HG03457 (cell line): ENCODE measurements at regions not wholly inside any gene's neighbourhood (a gene's known extent, or its start where the extent isn't known, plus 50 kb on each side); places are given as distances from the start of the nearest gene placed in this dataset.

ENCODE experiments used
- ATAC-seq: cut with Tn5 transposase; IDR thresholded peaks from one replicate; pipeline ENCODE4 v1.9.1; 2021; ENCODE audit warnings: moderate number of reproducible peaks; ENCODE audit not compliant: unreplicated experiment

DNA sequence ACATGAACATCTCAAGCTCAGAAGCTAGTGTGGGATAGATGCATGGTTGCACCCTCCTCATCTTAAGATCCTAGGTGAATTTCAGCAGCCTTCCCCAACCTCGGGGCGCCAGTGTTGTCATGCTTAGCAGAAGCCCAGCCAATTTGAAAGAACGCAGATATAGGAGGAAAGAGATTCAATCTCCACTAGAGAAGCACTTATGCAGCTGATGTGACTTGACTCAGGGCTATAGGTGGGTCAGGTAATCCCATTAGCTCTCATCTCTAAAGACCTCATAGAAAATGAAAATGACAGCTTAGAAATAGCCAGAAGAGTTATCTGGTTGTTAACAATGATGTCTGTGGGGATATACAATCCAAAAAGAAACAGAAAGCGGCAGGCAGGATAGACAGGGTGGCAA, 310.5 kb downstream of the GPAM start:
- no peak for ATAC-seq

DNA sequence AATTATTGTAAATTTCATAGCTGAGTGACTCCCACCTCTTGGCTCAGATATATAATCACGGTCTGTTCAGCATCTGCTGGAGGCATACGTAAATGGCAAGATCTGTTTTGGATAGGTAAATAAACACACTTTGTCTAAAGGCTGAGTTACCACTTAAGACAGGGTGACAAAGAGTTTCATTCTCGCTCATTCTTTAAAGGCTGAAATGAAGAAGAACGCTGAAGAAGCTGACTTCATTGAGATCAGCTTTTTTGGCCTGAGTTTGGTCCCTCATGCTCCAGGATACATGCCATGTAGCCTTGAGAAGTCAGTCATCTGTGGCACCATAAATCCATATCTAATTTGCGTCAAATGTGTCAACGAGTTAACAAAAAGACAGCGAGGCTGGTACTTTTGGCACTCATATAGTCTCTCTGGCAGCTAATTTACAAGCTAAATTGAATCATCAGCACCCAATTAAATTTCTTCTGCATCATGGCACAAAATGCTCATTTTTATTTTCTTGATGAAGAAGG, 309.9 kb downstream of the GPAM start:
- ATAC-seq: no peak

DNA sequence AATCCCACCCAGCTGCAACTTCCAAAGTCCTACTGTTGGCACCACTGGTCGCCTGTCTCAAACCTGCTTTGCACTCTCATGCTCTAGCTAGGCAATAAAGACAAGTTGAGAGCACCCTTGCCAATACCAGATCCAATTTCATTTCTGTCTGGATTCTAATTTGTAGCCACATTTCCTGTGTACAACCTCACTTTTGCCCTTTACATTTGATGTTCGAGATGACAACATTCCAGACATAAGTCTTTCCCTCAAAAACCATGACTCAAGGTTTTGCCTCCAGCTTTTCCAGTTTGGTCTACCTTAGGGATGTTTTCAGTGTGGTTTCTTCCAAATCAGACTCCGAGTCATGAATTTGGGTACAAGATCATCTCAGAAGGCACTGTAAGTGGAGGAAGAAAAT, 309.0 kb downstream of the GPAM start:
- ATAC-seq: no peak

DNA sequence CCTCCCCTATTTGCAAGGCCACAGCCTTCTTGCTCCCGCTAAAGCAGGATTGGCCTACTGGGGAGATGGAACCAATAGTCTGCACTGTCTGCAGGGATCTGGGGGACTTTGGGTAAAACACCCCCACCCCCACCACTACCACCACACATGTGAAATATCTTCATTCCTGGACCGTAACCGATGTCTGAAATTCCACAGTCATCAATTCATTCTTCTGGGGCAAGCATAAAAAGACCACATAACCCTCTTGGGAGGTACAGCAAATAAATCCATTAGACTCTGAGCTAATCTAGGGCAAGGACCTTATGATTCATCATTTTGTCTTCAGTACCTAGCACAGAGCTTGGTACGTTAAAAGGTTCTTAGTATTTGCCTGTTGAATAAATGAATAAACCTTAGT, 307.8 kb downstream of the GPAM start:
- ATAC-seq: no peak

DNA sequence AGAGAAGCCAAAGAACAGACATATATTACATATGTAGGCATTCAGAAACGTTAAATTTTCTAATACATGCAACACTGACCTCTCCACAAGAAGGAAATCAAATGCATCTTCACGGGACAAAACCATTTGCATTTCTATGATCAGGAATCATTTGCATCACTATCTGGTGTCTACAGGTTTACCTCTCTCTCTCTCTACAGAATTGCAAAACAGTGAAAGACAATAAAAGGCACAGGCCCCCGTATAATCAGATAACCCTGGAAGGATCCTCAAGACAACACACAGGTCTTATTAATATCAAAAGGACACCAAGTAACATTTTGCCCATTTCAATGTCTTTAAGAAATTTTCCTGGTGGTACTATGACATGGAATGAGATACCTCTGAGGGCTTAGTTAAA, 306.3 kb downstream of the GPAM start:
- ATAC-seq: no peak

DNA sequence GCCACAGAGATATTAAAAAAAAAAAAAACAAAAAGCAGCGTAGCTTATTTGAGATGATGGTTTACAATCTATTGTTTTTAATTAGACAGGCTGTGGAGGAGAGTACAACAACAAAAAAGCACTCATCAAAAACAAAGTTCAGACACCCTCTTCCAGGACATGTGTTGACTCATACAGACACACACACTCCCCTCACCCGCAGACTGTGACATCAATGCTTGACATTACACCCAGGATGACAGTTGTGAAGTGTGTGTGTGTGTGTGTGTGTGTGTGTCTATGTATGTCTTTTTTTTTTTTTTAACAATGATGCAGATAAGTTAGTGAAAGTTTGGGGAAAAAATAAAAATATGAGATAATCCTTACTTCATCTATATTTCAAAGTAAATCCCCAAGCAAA, 303.6 kb downstream of the GPAM start:
- no peak for ATAC-seq

DNA sequence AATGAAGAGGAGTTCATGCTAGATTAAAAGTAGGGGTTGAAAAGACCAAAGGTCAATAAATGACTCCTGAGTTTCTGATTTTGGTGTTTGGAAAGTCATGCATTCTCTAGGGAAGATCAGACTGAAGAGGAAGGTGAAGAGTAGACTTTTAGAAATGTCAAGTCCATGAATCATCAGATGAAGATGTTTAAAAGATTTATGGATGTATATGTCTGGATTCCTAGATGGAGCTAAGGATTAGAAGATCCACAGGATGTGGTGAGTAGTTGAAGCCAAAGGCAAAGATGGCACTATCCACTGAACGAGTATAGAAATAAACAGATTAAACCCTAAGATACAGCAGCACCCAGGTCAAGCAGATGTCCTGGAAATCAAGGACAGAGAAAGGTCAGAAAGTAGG, 298.5 kb downstream of the GPAM start:
- no peak for ATAC-seq

DNA sequence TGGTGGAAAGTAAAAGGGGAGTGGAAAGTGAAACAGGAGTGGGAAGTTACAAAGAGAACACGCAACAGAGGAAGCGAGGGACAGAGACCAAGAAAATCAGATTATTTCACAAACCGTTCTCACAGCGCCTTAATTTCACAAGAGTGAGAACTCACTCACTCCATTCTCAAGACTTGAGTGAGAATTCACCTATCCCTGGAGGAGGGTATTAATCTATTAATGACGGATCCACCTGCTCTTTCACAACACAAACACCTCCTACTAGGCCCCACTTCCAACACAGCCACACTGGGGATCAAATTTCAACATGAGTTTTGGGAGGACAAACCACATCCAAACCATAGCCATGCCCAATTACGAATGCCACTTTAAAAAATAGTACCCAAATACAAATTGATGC, 297.6 kb downstream of the GPAM start:
- ATAC-seq: no peak

DNA sequence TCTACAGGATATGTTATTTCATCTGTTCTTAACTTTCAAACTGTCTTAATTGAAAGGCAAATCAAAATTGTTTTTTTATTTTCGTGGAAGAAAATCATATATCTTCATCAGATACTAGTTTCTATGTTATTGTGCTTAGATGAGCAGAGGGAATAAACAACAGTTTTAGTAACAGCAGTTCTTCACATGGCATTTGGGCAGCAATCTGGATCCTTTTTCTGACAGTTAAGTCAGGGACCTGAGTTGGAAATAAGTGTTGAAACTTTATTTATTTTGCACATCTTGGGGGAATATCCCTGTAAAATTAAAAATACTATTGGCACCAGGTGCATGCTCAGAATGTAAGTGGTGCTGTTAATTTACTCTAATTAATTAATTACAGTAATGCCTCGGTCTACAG, 296.3 kb downstream of the GPAM start:
- ATAC-seq: no peak

DNA sequence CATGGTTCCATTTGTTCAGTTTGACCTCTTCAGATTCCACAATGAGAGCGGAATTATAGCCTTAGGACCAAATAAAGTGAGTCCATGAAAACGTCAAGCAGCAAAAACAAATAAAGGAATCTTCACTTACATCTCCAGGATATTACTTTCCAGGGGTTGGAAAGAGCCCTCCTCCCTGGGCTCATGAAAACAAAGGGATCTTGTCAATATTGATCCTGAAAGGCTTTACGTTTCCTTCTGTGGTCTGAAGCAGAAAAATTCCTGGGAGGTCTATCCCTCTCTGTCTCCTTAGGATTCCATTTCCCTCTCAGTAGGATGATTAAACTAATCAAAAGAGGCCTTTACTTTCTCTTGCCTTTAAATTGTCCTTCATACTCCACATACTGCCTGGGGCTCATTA, 293.5 kb downstream of the GPAM start:
- ATAC-seq: no peak

DNA sequence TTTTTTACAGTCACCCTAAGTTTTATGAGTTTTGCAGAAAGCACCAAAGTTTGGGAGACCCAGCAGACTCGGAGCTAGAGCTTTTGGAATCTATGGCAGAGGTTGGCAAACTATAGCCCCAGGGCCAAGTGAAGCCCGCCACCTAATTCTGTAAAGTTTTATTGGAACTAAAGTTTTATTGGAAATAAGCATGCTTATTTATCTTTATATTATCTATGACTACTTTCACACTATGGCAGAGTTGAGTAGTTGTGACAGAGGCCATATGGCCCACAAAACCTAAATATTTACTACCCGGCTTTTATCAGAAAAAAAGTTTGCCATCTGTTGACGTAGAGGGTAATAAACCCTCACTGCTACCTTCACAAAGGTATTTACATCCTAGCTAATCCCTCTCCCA, 267.6 kb downstream of the GPAM start:
- ATAC-seq: no peak

DNA sequence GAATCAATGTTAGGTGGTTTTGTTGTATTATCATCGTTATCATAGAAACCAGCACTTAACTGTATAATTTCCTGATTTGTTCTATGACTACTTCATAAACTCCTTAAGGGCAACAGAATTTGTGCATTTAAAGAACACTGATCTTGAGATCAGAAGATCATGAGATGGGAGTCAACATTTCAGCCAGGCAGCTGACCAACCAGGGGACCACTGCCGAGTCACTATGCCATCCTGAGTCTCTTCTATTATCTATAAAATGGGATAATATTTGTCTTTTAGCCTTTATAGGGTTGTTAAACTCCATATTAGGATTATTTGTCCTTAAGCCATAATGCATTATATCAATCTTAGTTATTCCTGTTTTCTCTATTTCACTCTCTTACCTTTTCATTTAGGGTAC, 261.7 kb downstream of the GPAM start:
- ATAC-seq: no peak

DNA sequence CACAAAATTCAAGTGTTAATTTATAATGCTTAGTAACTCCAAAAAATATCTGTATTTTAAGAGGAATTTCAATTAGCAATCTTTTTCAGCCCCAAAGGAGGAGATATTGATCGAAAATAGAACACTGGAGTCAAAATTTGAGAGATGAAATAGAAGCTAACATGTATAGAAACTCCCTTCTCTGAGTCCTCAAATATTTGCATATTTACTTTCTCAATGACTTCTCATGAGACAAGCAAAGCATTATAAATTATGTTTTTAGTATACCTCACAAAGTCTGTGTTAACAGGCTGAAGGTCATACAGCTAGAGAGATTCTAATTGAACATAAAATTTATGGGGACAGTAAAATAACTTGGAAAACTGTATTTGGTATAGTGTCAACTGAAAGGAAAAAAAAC, 260.5 kb downstream of the GPAM start:
- no peak for ATAC-seq

DNA sequence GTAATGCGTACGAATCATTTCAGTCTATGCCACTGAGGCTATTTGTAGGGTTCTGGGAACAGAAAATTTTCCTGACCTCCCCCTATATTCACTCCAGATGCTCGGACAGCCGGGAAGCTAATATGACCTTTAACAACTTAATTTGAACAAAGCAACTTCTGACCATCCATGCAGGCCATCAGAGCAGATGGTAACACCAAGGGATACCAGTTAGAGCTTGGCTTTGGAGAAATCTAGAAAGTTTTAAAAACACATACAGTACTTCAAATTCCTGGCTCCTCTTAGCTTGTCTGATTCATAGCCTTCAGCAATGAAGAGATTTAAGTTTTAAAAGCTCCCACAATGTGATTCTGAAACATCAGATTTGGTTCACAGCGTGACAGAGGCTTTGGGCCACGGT, 257.3 kb downstream of the GPAM start:
- ATAC-seq: no peak

DNA sequence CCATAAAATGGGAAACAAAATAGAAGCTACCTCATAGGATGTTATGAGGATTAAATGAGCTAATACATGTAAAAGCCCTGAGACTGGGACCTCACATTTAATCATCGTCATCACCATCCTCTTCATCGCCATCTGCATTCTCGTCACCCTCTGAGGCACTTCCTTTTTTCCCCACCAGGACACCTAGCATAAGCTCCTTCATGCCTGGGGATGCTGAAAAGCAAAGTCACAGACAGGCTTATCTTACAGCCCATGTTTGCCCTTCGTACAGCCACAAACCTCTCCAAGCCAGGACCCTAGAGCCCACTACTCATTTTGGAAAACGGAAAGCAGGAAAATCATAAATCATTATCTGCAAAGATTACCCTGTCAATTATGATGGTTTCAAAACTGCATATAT, 249.6 kb downstream of the GPAM start:
- no peak for ATAC-seq

DNA sequence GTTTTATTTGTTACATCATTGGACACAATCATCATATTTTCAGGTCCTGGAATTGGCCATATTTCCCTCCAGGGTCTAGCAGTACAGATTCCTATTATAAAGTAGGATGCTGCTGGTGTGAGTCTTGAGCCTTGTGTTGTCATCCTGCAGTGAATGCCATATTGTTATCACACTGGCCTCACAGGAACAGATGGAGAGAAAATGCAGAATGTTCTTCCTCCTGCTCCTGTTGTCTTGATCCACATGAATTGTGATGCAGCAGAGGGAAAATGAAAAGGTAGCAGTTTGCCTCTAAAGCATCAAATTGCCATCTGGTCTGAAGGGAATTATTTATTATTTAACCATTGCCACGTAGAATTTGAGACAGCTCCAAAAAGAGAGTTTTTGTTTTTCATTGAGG, 248.6 kb downstream of the GPAM start:
- no peak for ATAC-seq

DNA sequence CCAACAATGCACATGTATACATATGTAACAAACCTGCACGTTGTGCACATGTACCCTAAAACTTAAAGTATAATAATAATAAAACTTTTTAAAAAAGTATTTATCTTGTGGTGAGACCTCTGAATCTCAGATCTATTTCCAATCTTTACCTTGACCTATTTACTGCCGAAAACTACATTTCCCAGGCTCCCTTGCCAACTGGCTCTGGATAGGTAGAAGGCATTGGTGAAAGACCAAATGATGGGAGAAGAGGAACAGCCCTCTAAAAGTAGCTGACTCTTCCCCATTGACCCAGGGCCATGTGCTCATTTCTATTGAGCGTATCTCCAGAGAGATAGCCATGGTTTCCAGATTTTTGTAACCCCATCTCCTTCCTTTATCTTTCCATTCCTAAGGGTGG, 247.4 kb downstream of the GPAM start:
- no peak for ATAC-seq

DNA sequence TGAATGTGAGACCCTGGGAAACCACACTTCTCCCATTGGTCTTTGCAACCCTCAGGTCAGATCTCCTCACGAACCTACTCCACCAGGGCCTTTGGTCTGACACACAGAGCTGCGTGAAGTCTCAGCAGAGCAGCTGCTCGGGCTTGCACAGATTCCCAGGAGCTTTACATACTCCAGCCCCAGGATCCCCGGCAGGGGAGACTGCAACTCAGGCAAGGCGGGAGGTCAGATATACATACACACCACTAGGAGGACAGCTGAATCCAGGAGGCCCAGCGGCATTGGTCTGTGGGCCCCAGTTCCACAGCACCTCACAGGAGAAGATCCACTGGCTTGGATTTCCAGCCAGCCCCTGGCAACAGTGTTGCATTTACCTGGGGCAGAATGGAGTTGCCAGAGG, 239.2 kb downstream of the GPAM start:
- no peak for ATAC-seq

DNA sequence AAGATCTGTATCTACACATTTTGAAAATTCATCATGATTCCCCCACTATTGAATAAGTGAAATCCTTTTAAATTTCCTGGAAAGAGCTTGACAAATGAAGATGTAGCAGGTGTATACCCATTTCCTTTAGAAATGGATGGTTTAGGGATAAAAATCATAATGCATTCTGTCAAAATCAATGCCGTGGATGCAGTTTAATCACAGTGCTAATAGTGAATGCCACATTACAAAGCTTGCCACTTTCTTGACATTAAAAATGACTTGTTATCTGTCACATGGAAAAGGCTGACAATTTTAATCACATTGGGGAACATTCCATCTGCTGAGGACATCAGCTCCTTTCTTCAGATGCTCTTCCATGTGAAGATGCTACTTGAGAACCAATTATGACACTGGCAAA, 229.6 kb downstream of the GPAM start:
- no peak for ATAC-seq

DNA sequence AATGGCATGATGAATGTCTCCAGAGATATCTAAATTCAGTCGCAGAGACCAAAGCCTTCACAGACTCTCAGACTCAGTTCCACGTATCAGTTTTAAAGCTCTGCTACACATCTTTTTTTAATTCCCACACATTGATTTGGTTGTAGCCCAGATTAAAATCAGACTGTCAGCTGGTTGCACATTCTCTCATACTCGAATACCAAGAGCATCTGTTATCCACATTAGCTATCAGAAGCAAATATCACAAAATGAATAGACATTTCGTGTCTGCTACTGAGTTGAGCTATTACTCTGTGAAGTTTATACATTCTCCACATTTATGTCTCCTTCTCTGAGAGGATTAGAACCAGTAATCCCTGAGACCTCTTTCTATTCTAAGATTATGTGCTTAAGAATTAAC, 229.2 kb downstream of the GPAM start:
- no peak for ATAC-seq

DNA sequence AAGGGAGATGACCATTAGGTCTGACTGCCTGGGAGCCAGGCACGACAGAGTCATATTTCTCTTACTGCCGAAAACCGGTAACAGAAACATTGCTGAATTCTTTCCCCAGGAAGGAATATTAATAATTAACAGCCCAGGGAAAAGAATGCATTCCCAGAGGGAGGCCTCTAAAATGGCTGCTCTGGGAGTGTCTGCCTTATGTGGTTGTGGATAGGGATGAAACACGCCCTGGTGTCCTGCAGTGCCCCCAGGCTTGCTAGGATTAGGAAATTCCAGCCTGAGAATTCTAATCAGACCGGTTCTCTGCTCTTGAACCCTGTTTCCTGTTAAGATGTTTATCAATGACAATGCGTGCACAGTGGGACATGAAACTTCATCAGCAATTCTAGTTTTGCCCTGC, 226.7 kb downstream of the GPAM start:
- no peak for ATAC-seq

DNA sequence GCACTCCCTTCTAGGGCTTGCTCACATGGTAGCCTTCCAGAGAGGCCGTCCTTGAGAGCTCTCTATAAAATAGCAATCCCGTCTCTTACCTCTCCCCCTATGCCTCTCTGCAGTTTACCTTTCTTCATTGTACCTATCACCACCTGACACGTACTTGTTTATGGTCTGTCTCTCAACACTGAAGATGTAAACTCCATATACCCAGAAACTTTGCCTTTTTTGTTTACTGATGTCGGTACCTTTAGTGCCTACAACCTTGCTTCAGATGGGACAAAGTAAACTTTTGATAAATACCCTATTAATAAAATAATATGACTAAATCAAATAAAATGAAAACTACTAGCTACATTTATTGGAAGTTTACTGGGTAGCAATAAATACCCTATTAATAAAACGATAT, 220.6 kb downstream of the GPAM start:
- no peak for ATAC-seq

DNA sequence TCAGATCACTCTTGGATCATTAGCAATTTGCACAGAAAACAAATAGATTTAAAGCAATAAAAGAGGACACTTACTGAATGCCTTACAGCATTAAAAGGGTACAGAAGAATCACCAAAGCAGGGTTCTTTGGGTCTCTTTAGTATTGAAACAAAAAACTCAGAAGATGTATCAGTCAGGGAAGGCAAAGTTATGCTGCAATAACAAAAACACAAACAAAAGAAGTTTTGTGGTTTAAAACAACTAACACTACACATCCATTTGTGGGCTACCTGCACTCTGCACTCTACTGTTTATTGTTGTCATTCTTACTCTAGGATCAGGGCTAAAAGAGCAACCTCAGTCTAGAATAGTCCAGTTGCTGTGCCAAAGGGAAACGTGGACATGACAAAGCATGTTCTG, 216.4 kb downstream of the GPAM start:
- ATAC-seq: no peak

DNA sequence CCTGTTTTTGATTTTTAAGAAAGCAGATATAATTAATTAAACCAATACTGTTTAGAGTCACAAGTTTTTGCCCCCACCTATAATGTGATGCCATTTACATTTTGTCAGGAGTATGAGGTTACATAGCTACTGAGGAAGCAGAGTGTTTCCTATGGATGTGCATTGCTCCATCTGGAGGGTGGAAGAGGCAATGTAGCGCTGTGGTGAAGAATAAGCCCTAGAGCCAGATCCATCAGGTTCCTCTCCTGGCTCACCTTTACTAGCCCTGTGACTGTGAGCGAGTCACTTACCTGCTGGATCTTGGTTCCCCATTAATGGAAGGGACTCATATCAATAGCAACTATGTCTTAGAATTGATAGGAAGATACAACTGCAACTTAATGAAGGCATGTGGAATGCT, 216.0 kb downstream of the GPAM start:
- ATAC-seq: no peak
